Inferior parietal cortex (tissue), 1 donor: ENCODE measurements at regions not wholly inside any gene's neighbourhood (a gene's known extent, or its start where the extent isn't known, plus 50 kb on each side); places are given as distances from the start of the nearest gene placed in this dataset.
"Not testable (repeated sequence)": the region's sequence is repeated elsewhere in the genome, so short reads cannot be mapped to it uniquely, and the experiment has no call there.

Experiments used
- DNase-seq: peaks from one replicate; pipeline ENCODE4 v3.0.0-alpha.2; 2016; ENCODE audit errors: extremely low spot score

- not testable (repeated sequence) for DNase-seq
Observed at GRCh38 chr11:33527738-33528137, 172.9 kb downstream of the C11orf91 start.

GRCh38 chr11:33525789-33526188 is 174.8 kb downstream of the C11orf91 start:
- no peak for DNase-seq

GRCh38 chr11:33521384-33521783 is 179.2 kb downstream of the C11orf91 start:
- no peak for DNase-seq

- no peak for DNase-seq
Observed at GRCh38 chr11:33520112-33520511, 180.5 kb downstream of the C11orf91 start.

GRCh38 chr11:33515347-33515746 is 185.3 kb downstream of the C11orf91 start:
- no peak for DNase-seq

- no peak for DNase-seq
Observed at GRCh38 chr11:33514079-33514925, 186.3 kb downstream of the C11orf91 start.

GRCh38 chr11:33509632-33510031 is 191.0 kb downstream of the C11orf91 start:
- no peak for DNase-seq

GRCh38 chr11:33507967-33508366 is 192.7 kb downstream of the C11orf91 start:
- no peak for DNase-seq

- no peak for DNase-seq
Observed at GRCh38 chr11:33507356-33507755, 193.3 kb downstream of the C11orf91 start.

- no peak for DNase-seq
Observed at GRCh38 chr11:33505093-33505492, 195.5 kb downstream of the C11orf91 start.

GRCh38 chr11:33500861-33501479 is 199.7 kb downstream of the C11orf91 start:
- DNase-seq: no peak

- no peak for DNase-seq
Observed at GRCh38 chr11:33500332-33500731, 200.3 kb downstream of the C11orf91 start.

- no peak for DNase-seq
Observed at GRCh38 chr11:33492596-33492995, 208.0 kb downstream of the C11orf91 start.

GRCh38 chr11:33490842-33491370 is 209.7 kb downstream of the C11orf91 start:
- no peak for DNase-seq

GRCh38 chr11:33488971-33489370 is 211.7 kb downstream of the C11orf91 start:
- no peak for DNase-seq

- peak; percentile 42 for DNase-seq
Observed at GRCh38 chr11:33480626-33481025, 220.0 kb downstream of the C11orf91 start.

- DNase-seq: no peak
Observed at GRCh38 chr11:33479231-33479630, 221.4 kb downstream of the C11orf91 start.

- DNase-seq: peak; percentile 55
Observed at GRCh38 chr11:33478111-33478573, 221.0 kb downstream of the HIPK3 start.

- no peak for DNase-seq
Observed at GRCh38 chr11:33476945-33477606, 219.9 kb downstream of the HIPK3 start.

GRCh38 chr11:33475993-33476392 is 218.8 kb downstream of the HIPK3 start:
- no peak for DNase-seq

GRCh38 chr11:33474866-33475265 is 217.7 kb downstream of the HIPK3 start:
- DNase-seq: no peak

GRCh38 chr11:33471541-33471940 is 214.4 kb downstream of the HIPK3 start:
- no peak for DNase-seq
